ENCODE measurements at regions not wholly inside any gene's neighbourhood (a gene's known extent, or its start where the extent isn't known, plus 50 kb on each side); places are given as distances from the start of the nearest gene placed in this dataset.

DNA sequence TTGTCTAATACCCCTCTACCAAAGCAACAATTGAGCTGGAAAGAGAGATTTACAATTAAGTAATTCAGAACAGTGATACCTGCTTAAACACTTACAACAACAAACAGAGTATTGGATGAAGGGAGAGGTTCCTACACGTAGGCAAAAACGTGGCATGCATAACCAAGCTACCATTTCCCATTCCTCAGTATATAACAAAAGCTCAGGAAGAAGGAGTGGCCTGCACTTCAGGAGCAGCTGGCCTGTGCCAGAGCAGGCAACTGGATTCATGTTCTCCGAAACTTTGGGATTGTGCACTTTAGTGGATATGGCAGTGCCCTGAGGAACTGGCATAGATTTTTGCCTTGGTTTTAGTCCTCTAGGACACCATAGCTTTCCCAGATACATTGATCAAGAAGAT lies 630.2 kb upstream of the PCDH9 start:
- TF ChIP-seq, protein P1, sequence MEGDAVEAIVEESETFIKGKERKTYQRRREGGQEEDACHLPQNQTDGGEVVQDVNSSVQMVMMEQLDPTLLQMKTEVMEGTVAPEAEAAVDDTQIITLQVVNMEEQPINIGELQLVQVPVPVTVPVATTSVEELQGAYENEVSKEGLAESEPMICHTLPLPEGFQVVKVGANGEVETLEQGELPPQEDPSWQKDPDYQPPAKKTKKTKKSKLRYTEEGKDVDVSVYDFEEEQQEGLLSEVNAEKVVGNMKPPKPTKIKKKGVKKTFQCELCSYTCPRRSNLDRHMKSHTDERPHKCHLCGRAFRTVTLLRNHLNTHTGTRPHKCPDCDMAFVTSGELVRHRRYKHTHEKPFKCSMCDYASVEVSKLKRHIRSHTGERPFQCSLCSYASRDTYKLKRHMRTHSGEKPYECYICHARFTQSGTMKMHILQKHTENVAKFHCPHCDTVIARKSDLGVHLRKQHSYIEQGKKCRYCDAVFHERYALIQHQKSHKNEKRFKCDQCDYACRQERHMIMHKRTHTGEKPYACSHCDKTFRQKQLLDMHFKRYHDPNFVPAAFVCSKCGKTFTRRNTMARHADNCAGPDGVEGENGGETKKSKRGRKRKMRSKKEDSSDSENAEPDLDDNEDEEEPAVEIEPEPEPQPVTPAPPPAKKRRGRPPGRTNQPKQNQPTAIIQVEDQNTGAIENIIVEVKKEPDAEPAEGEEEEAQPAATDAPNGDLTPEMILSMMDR (IDR thresholded peaks at IDR 0.05), result no peak
- no peak for TF ChIP-seq POLR2AphosphoS5 (IDR thresholded peaks at IDR 0.05)
- TF ChIP-seq POLR2A (IDR thresholded peaks at IDR 0.05), result no peak
- no peak for TF ChIP-seq EP300 (IDR thresholded peaks at IDR 0.05)

Data from upper lobe of left lung (tissue), 4 donors.